ENCODE measurements at regions not wholly inside any gene's neighbourhood (a gene's known extent, or its start where the extent isn't known, plus 50 kb on each side); places are given as distances from the start of the nearest gene placed in this dataset.

- TF ChIP-seq, protein P1, sequence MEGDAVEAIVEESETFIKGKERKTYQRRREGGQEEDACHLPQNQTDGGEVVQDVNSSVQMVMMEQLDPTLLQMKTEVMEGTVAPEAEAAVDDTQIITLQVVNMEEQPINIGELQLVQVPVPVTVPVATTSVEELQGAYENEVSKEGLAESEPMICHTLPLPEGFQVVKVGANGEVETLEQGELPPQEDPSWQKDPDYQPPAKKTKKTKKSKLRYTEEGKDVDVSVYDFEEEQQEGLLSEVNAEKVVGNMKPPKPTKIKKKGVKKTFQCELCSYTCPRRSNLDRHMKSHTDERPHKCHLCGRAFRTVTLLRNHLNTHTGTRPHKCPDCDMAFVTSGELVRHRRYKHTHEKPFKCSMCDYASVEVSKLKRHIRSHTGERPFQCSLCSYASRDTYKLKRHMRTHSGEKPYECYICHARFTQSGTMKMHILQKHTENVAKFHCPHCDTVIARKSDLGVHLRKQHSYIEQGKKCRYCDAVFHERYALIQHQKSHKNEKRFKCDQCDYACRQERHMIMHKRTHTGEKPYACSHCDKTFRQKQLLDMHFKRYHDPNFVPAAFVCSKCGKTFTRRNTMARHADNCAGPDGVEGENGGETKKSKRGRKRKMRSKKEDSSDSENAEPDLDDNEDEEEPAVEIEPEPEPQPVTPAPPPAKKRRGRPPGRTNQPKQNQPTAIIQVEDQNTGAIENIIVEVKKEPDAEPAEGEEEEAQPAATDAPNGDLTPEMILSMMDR (IDR thresholded peaks at IDR 0.05) = no peak
- no peak for TF ChIP-seq POLR2A (IDR thresholded peaks at IDR 0.05)
Measured at GRCh38 chr2:128640166-128640844, 321.6 kb upstream of the HS6ST1 start.

Data from right lobe of liver (tissue), 4 donors.